Liver (tissue), 8 donors: ENCODE measurements at regions not wholly inside any gene's neighbourhood (a gene's known extent, or its start where the extent isn't known, plus 50 kb on each side); places are given as distances from the start of the nearest gene placed in this dataset.

Experiments used
- DNase-seq: peaks from one replicate; pipeline ENCODE4 v3.0.0-alpha.2; 2017; ENCODE audit warnings: low spot score
- H3K27ac ChIP-seq, 2 donors: one replicate each; pipeline ENCODE4 v1.7.0; 2013; ENCODE audit warnings: inconsistent platforms in 2 of 2, low read length in 2 of 2, control low read depth in 1 of 2, low read depth in 1 of 2, mild to moderate bottlenecking in 1 of 2
- H3K27me3 ChIP-seq, 4 donors: one replicate each; pipeline versions ENCODE4 v1.6.1 to v1.7.0; 2013; ENCODE audit warnings: low read length in 3 of 4, inconsistent platforms in 1 of 4, mild to moderate bottlenecking in 1 of 4, moderate library complexity in 1 of 4; ENCODE audit not compliant: control insufficient read depth in 4 of 4, insufficient read depth in 4 of 4
- H3K36me3 ChIP-seq, 4 donors: one replicate each; pipeline versions ENCODE4 v1.6.1 to v1.7.0; 2013; ENCODE audit warnings: low read length in 3 of 4, mild to moderate bottlenecking in 3 of 4, low read depth in 1 of 4, moderate library complexity in 1 of 4; ENCODE audit not compliant: control insufficient read depth in 4 of 4, insufficient read depth in 3 of 4
- H3K4me1 ChIP-seq, 4 donors: one replicate each; pipeline versions ENCODE4 v1.6.1 to v1.7.0; 2013; ENCODE audit warnings: low read length in 3 of 4, mild to moderate bottlenecking in 3 of 4, moderate library complexity in 1 of 4; ENCODE audit not compliant: control insufficient read depth in 4 of 4, insufficient read depth in 4 of 4
- H3K4me3 ChIP-seq, 3 donors: one replicate each; pipeline versions ENCODE4 v1.6.1 to v1.7.0; 2013; ENCODE audit warnings: low read length in 3 of 3, control low read depth in 1 of 3, low read depth in 1 of 3, mild to moderate bottlenecking in 1 of 3
- H3K9ac ChIP-seq, 2 donors: one replicate each; pipeline ENCODE4 v1.7.0; 2013; ENCODE audit warnings: low read length in 2 of 2, mild to moderate bottlenecking in 2 of 2, moderate library complexity in 2 of 2, control low read depth in 1 of 2, low read depth in 1 of 2
- H3K9me3 ChIP-seq, 4 donors: one replicate each; pipeline versions ENCODE4 v1.6.1 to v1.7.0; 2013; ENCODE audit warnings: low read length in 3 of 4; ENCODE audit not compliant: control insufficient read depth in 4 of 4
- ATF3 ChIP-seq: IDR thresholded peaks from 2 replicates; pipeline ENCODE4 v1.6.1; 2016; ENCODE audit warnings: antibody characterized with exemption
- CTCF ChIP-seq: fragments of 150-350 bp; IDR thresholded peaks from 2 replicates; pipeline ENCODE4 v1.5.1; 2017; ENCODE audit warnings: improper control_type of control experiment, low read depth, low read length; ENCODE audit not compliant: missing input control
- EGR1 ChIP-seq, 2 donors: IDR thresholded peaks; 2 replicates each; pipeline ENCODE4 v1.6.1; 2016 to 2018; ENCODE audit warnings: antibody characterized with exemption in 2 of 2, low read depth in 2 of 2
- FOXA1 ChIP-seq: IDR thresholded peaks from 2 replicates; pipeline ENCODE4 v1.6.1; 2016; ENCODE audit warnings: antibody characterized with exemption
- GABPA ChIP-seq, 2 donors: IDR thresholded peaks in 1 of 2; conservative IDR thresholded peaks in 1 of 2; 2 replicates each; pipeline ENCODE4 v1.6.1; 2016; ENCODE audit warnings: antibody characterized with exemption in 2 of 2, mild to moderate bottlenecking in 1 of 2, moderate library complexity in 1 of 2
- HNF4A ChIP-seq, 2 donors: conservative IDR thresholded peaks; 2 replicates each; pipeline ENCODE4 v1.6.1; 2016; ENCODE audit warnings: antibody characterized with exemption in 2 of 2, mild to moderate bottlenecking in 2 of 2
- HNF4G ChIP-seq: IDR thresholded peaks from 2 replicates; pipeline ENCODE4 v1.6.1; 2016; ENCODE audit warnings: antibody characterized with exemption
- JUND ChIP-seq, 2 donors: IDR thresholded peaks; 2 replicates each; pipeline ENCODE4 v1.6.1; 2016; ENCODE audit warnings: antibody characterized with exemption in 2 of 2
- MAX ChIP-seq: IDR thresholded peaks from 2 replicates; pipeline ENCODE4 v1.6.1; 2016; ENCODE audit warnings: antibody characterized with exemption
- RAD21 ChIP-seq, 2 donors: IDR thresholded peaks; 2 replicates each; pipeline ENCODE4 v1.6.1; 2016; ENCODE audit warnings: antibody characterized with exemption in 2 of 2, mild to moderate bottlenecking in 2 of 2
- RXRA ChIP-seq, 2 donors: IDR thresholded peaks; 2 replicates each; pipeline ENCODE4 v1.6.1; 2017 to 2018; ENCODE audit warnings: antibody characterized with exemption in 2 of 2, mild to moderate bottlenecking in 1 of 2
- TAF1 ChIP-seq: conservative IDR thresholded peaks from 2 replicates; pipeline ENCODE4 v1.6.1; 2016; ENCODE audit warnings: antibody characterized with exemption, mild to moderate bottlenecking
- YY1 ChIP-seq: IDR thresholded peaks from 2 replicates; pipeline ENCODE4 v1.6.1; 2016; ENCODE audit warnings: antibody characterized with exemption, mild to moderate bottlenecking
- ZBTB33 ChIP-seq: IDR thresholded peaks from 2 replicates; pipeline ENCODE4 v1.6.1; 2016; ENCODE audit warnings: antibody characterized with exemption
- WGBS: extraction: QIAGEN DNeasy Blood & Tissue Kit; methylation state at CpG from one replicate; pipeline ENCODE4 v1.1.7; 2013; 5-methylcytosine and 5-hydroxymethylcytosine counted together
- donor health status: healthy.
- donor health status: healthy.
- donor health status: healthy.
- donor health status: healthy.
- donor health status: healthy.

GRCh38 chr16:51538707-51539498 lies 387.8 kb upstream of the SALL1 start (continued):
- TF ChIP-seq MAX: no peak
- no peak for TF ChIP-seq JUND (IDR thresholded peaks at IDR 0.05)
- TF ChIP-seq HNF4A (conservative IDR thresholded peaks at IDR 0.05): no peak
- no peak for TF ChIP-seq EGR1 (IDR thresholded peaks at IDR 0.05; ENCODE audit: low read depth in 2 of 2)
- TF ChIP-seq HNF4G: no peak
- TF ChIP-seq RAD21 (IDR thresholded peaks at IDR 0.05): no peak
- TF ChIP-seq RXRA (IDR thresholded peaks at IDR 0.05): no peak
- no peak for TF ChIP-seq FOXA1
- no peak for TF ChIP-seq ATF3

GRCh38 chr16:51535591-51535990 lies 384.5 kb upstream of the SALL1 start:
- 87% methylated on average over 11 of the region's 11 CpGs for WGBS
- no peak for TF ChIP-seq HNF4A (conservative IDR thresholded peaks at IDR 0.05)
- TF ChIP-seq ZBTB33: no peak
- no peak for TF ChIP-seq HNF4G
- no peak for TF ChIP-seq GABPA (IDR thresholded peaks at IDR 0.05 in 1 of 2, conservative IDR thresholded peaks at IDR 0.05 in 1 of 2)
- DNase-seq: no peak
- no peak overlapping the region for H3K9ac ChIP-seq
- H3K4me1 ChIP-seq: no peaks in the 10 kb centered on the region
- H3K27me3 ChIP-seq: no peaks in the 10 kb centered on the region
- H3K9me3 ChIP-seq: no peaks in the 10 kb centered on the region
- H3K4me3 ChIP-seq: no peak overlapping the region
- no peak overlapping the region for H3K27ac ChIP-seq
- no peaks in the 10 kb centered on the region for H3K36me3 ChIP-seq

GRCh38 chr16:51532551-51532950 lies 381.5 kb upstream of the SALL1 start:
- TF ChIP-seq MAX (no peak), RAD21 (IDR thresholded peaks at IDR 0.05) (no peak)
- WGBS: 84% methylated on average over 1 of the region's 1 CpG
- Histone ChIP-seq H3K36me3 (no peaks in the 10 kb centered on the region), H3K4me3 (no peak overlapping the region), H3K9ac (no peak overlapping the region), H3K27me3 (no peaks in the 10 kb centered on the region), H3K27ac (no peak overlapping the region), H3K9me3 (no peaks in the 10 kb centered on the region), H3K4me1 (no peaks in the 10 kb centered on the region)
- DNase-seq: no peak

GRCh38 chr16:51531271-51531670 lies 380.2 kb upstream of the SALL1 start:
- Histone ChIP-seq H3K4me1 (peaks cover 0 to 5% (median 2%) of the 10 kb centered on the region in 4 donors), H3K9me3 (no peaks in the 10 kb centered on the region), H3K4me3 (no peak overlapping the region), H3K27me3 (no peaks in the 10 kb centered on the region), H3K36me3 (no peaks in the 10 kb centered on the region), H3K27ac (no peak overlapping the region), H3K9ac (no peak overlapping the region)
- no peak for DNase-seq
- WGBS: 90% methylated on average over 3 of the region's 3 CpGs
- TF ChIP-seq GABPA (IDR thresholded peaks at IDR 0.05 in 1 of 2, conservative IDR thresholded peaks at IDR 0.05 in 1 of 2) (no peak), ZBTB33 (no peak), YY1 (no peak), FOXA1 (no peak), RAD21 (IDR thresholded peaks at IDR 0.05) (no peak), TAF1 (no peak), JUND (IDR thresholded peaks at IDR 0.05) (no peak), CTCF (no peak)
